NT2/D1 (cell line): ENCODE measurements at regions not wholly inside any gene's neighbourhood (a gene's known extent, or its start where the extent isn't known, plus 50 kb on each side); places are given as distances from the start of the nearest gene placed in this dataset.

Source experiments
- SUZ12 ChIP-seq: IDR thresholded peaks from 2 replicates; pipeline ENCODE4 v1.6.1; 2011; ENCODE audit not compliant: insufficient read length, insufficient read depth; ENCODE audit errors: extremely low read depth
- ZNF274 ChIP-seq: IDR thresholded peaks from 2 replicates; pipeline ENCODE4 v1.6.1; 2011; ENCODE audit warnings: mild to moderate bottlenecking, low read depth, low read length

DNA sequence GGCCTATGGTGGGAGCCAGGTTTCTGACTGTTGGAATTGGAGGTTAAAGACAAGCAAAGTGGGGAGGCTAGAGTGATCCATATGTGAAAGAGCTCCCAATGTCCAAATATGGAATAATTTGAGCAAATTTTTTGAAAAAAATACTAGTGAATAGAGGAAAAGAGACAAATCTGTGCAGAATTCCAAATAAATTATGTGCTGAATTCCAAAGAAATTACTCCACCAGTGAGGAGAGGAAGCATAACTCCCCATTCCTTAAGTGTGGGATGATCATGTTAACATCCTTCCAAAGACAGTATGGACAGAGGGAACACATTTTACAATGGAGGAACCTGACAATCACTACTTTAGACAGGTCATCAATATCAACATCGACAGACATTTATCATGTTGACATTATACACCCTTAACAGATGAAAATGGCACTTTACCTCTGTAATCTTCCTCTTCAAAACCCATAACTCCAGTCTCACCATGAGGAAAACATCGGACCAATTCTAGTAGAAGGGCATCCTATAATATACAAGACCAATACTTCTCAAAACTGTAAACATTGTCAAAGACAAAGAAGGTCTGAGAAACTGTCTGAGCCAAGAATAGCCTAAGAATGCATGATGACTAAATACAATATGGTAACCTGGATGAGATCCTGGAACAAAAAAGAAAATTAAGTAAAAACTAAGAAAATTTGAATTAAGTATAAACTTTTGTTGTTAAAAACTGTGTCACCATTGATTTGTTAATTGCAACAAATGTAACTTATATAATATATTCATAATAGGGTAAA, 71.5 kb upstream of the RGS4 start:
- TF ChIP-seq SUZ12: no peak
- TF ChIP-seq ZNF274: no peak
